Right lobe of liver (tissue), 6 donors: ENCODE measurements at regions not wholly inside any gene's neighbourhood (a gene's known extent, or its start where the extent isn't known, plus 50 kb on each side); places are given as distances from the start of the nearest gene placed in this dataset.

Experiments used
- ATAC-seq, 4 donors: fragments of 200-7000 bp; cut with Tn5 transposase; one replicate each; pipeline ENCODE4 v1.9.1; 2020; ENCODE audit warnings: mild to moderate bottlenecking in 4 of 4, moderate library complexity in 4 of 4
- DNase-seq, 3 donors: peaks; one replicate each; pipeline ENCODE4 v3.0.0-alpha.2; 2020
- H3K27ac ChIP-seq, 3 donors: fragments of 200-600 bp; one replicate each; pipeline ENCODE4 v1.8.0; 2022
- H3K27me3 ChIP-seq, 2 donors: fragments of 200-600 bp; one replicate each; pipeline ENCODE4 v1.8.0; 2022
- H3K36me3 ChIP-seq, 4 donors: fragments of 200-600 bp; sonication (generic) in 1 of 4; one replicate each; pipeline versions ENCODE4 v1.5.1 to v1.8.0; 2017 to 2022; ENCODE audit warnings: control low read depth in 1 of 4
- H3K4me1 ChIP-seq, 4 donors: fragments of 200-600 bp; sonication (generic) in 1 of 4; one replicate each; pipeline versions ENCODE4 v1.5.1 to v1.8.0; 2017 to 2022; ENCODE audit warnings: control low read depth in 1 of 4
- H3K4me3 ChIP-seq, 3 donors: fragments of 200-600 bp; one replicate each; pipeline ENCODE4 v1.8.0; 2022
- H3K9me3 ChIP-seq, 4 donors: fragments of 200-600 bp; sonication (generic) in 1 of 4; one replicate each; pipeline versions ENCODE4 v1.5.1 to v1.8.0; 2017 to 2022; ENCODE audit warnings: control low read depth in 1 of 4
- CTCF ChIP-seq, 4 donors: fragments of 200-600 bp in 3 of 4; fragments of 450-650 bp in 1 of 4; IDR thresholded peaks; one replicate each; pipeline versions ENCODE4 v1.5.1 to v1.8.0; 2016 to 2022; ENCODE audit warnings: antibody characterized with exemption in 4 of 4, mild to moderate bottlenecking in 2 of 4
- POLR2A ChIP-seq: fragments of 450-650 bp; IDR thresholded peaks from one replicate; pipeline ENCODE4 v1.6.1; 2017; ENCODE audit warnings: antibody characterized with exemption, mild to moderate bottlenecking
- WGBS: methylation state at CpG from one replicate; pipeline ENCODE4 v1.1.6; 2018; ENCODE audit warnings: low coverage, low lambda C conversion rate; ENCODE audit not compliant: insufficient coverage; ENCODE audit errors: missing lambda C conversion rate; 5-methylcytosine and 5-hydroxymethylcytosine counted together
- intact Hi-C, 2 donors: fragments of 100-400 bp; cut with DNase I; formaldehyde crosslinking; loops; one replicate each; pipeline versions ENCODE4 v1.11.2 to v1.14.1; 2022
- donor health status: DM: no; HTN: yes; CAD: no.
- donor health status: DM: no; HTN: no; CAD: no.
- donor health status: DM: no; HTN: no; CAD: no.
- donor health status: DM: no; HTN: yes; CAD: no.
- donor health status: DM: no; HTN: yes; CAD: no.

- DNase-seq (no peak), ATAC-seq (no peak)
- no peak overlapping the region for H3K27ac ChIP-seq
- H3K36me3 ChIP-seq, result no peaks in the 10 kb centered on the region
- H3K4me1 ChIP-seq, result peaks cover 0 to 18% (median 4%) of the 10 kb centered on the region in 4 donors
- no peak overlapping the region for H3K4me3 ChIP-seq
- H3K27me3 ChIP-seq, result no peaks in the 10 kb centered on the region
- H3K9me3 ChIP-seq, result no peaks in the 10 kb centered on the region
- 92% methylated on average over 2 of the region's 2 CpGs for WGBS
- intact Hi-C loops, result no loop called here
- TF ChIP-seq CTCF (IDR thresholded peaks at IDR 0.05), result no peak
- no peak for TF ChIP-seq POLR2A
These were observed 292.6 kb upstream of the DAB2 start for GRCh38 chr5:39717176-39717897.

GRCh38 chr5:39716532-39717028 lies 291.8 kb upstream of the DAB2 start:
- no peak overlapping the region for H3K4me3 ChIP-seq
- H3K27ac ChIP-seq, result no peak overlapping the region
- peak; percentile 47 to 62 (median 54) for DNase-seq
- H3K27me3 ChIP-seq, result no peaks in the 10 kb centered on the region
- no peaks in the 10 kb centered on the region for H3K36me3 ChIP-seq
- TF ChIP-seq POLR2A (no peak), CTCF (IDR thresholded peaks at IDR 0.05) (peak; percentile 44 to 58 (median 48))
- ATAC-seq, result peak; percentile 93 to 99 (median 96)
- peaks cover 0 to 18% (median 4%) of the 10 kb centered on the region in 4 donors for H3K4me1 ChIP-seq
- intact Hi-C loops, result no loop called here
- WGBS, result 8% methylated on average over 2 of the region's 2 CpGs
- H3K9me3 ChIP-seq, result no peaks in the 10 kb centered on the region

- DNase-seq (peak in 1 of 3 donors; percentile 47), ATAC-seq (peak; percentile 69 to 80 (median 78))
- Histone ChIP-seq H3K4me1 (peaks cover 0 to 18% (median 4%) of the 10 kb centered on the region in 4 donors), H3K27ac (no peak overlapping the region), H3K27me3 (no peaks in the 10 kb centered on the region), H3K4me3 (no peak overlapping the region), H3K36me3 (no peaks in the 10 kb centered on the region), H3K9me3 (no peaks in the 10 kb centered on the region)
- intact Hi-C loops, result no loop called here
- TF ChIP-seq POLR2A (no peak), CTCF (IDR thresholded peaks at IDR 0.05) (peak; percentile 60 to 75 (median 66))
- 13% methylated on average over 2 of the region's 2 CpGs for WGBS
These were observed 289.4 kb upstream of the DAB2 start for GRCh38 chr5:39714036-39714698.

GRCh38 chr5:39713250-39713916 lies 288.6 kb upstream of the DAB2 start:
- ATAC-seq (peak; percentile 46 to 71 (median 70)), DNase-seq (no peak)
- Histone ChIP-seq H3K4me3 (no peak overlapping the region), H3K9me3 (no peaks in the 10 kb centered on the region), H3K27me3 (no peaks in the 10 kb centered on the region), H3K36me3 (no peaks in the 10 kb centered on the region), H3K4me1 (peaks cover 0 to 18% (median 4%) of the 10 kb centered on the region in 4 donors), H3K27ac (no peak overlapping the region)
- TF ChIP-seq POLR2A (no peak), CTCF (IDR thresholded peaks at IDR 0.05) (no peak)
- intact Hi-C loops, result no loop called here
- 14% methylated on average over 2 of the region's 2 CpGs for WGBS
